ENCODE measurements at regions not wholly inside any gene's neighbourhood (a gene's known extent, or its start where the extent isn't known, plus 50 kb on each side); places are given as distances from the start of the nearest gene placed in this dataset.
"Not testable (repeated sequence)": the region's sequence is repeated elsewhere in the genome, so short reads cannot be mapped to it uniquely, and the experiment has no call there.

DNA sequence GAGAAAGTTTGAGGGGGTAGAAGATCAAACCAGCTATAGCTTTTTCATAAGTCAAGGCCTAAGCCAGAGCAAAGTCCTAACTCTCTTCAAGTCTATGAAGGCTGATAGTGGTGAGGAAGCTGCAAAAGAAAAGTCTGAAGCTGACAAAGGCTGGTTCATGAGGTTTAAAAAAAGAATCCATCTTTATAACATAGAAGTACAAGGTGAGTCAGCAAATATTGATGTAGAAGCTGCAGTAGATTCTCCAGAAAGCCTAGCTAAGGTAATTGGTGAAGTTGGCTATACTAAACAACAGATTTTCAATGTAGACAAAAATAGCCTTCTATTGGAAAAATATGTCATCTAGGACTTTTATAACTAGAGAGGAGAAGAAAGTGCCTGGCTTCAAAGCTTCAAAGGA, 141.4 kb upstream of the ZNF521 start:
- Mint-ChIP-seq H3K9me3 (ENCODE audit: unreplicated experiment) (no peaks in the 10 kb centered on the region), H3K27me3 (ENCODE audit: unreplicated experiment) (no peaks in the 10 kb centered on the region), H3K27ac (ENCODE audit: unreplicated experiment) (no peak overlapping the region), H3K4me3 (ENCODE audit: unreplicated experiment) (no peak overlapping the region), H3K36me3 (ENCODE audit: low read depth, unreplicated experiment) (no peaks in the 10 kb centered on the region), H3K4me1 (ENCODE audit: unreplicated experiment) (peaks cover 5% of the 10 kb centered on the region)
- DNase-seq (ENCODE audit: low spot score): no peak
- TF ChIP-seq, protein P1, sequence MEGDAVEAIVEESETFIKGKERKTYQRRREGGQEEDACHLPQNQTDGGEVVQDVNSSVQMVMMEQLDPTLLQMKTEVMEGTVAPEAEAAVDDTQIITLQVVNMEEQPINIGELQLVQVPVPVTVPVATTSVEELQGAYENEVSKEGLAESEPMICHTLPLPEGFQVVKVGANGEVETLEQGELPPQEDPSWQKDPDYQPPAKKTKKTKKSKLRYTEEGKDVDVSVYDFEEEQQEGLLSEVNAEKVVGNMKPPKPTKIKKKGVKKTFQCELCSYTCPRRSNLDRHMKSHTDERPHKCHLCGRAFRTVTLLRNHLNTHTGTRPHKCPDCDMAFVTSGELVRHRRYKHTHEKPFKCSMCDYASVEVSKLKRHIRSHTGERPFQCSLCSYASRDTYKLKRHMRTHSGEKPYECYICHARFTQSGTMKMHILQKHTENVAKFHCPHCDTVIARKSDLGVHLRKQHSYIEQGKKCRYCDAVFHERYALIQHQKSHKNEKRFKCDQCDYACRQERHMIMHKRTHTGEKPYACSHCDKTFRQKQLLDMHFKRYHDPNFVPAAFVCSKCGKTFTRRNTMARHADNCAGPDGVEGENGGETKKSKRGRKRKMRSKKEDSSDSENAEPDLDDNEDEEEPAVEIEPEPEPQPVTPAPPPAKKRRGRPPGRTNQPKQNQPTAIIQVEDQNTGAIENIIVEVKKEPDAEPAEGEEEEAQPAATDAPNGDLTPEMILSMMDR (IDR thresholded peaks at IDR 0.05; ENCODE audit: unreplicated experiment): no peak

DNA sequence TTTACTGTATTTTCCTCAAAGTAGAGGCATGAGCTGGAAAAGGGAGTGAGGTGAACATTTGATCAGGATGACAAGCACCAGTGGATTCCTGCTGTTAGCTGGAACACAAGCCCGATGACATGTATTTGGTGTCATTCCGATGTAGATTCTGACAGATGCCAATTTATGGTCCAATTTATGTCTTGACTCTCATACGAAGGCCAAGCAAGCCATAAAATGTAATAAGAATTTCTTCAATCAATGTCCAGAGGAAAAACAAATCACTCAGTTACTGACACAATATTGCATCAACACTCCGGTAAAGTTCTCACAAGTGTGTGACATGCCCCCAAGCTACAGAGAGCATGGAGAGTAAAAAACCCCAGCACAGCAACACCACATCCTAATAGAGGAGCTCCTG, 138.3 kb upstream of the ZNF521 start:
- Mint-ChIP-seq H3K36me3 (ENCODE audit: low read depth, unreplicated experiment) (no peaks in the 10 kb centered on the region), H3K9me3 (ENCODE audit: unreplicated experiment) (no peaks in the 10 kb centered on the region), H3K27ac (ENCODE audit: unreplicated experiment) (no peak overlapping the region), H3K4me1 (ENCODE audit: unreplicated experiment) (no peaks in the 10 kb centered on the region), H3K4me3 (ENCODE audit: unreplicated experiment) (no peak overlapping the region), H3K27me3 (ENCODE audit: unreplicated experiment) (peaks cover 1% of the 10 kb centered on the region)
- no peak for DNase-seq (ENCODE audit: low spot score)
- TF ChIP-seq, protein P1 (IDR thresholded peaks at IDR 0.05; ENCODE audit: unreplicated experiment): no peak

DNA sequence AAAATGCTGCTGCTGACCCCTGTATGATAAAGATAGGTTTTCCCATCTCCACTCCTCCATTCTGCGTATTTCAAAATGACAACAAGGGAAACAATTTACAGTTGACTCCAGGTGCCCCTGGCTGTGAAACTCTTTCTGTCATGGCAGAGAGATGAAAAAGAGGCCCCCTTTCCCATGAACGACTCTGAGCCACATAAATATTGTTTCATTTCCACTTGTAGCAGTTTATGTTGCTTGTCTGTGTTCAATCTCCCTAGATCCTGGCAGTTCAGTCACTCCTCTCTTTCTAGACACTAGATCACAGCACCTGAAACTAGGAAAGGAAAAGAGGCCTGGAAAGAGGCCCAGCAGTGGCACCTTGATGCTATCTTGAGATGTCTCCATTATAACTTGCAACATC, 121.0 kb upstream of the ZNF521 start:
- Mint-ChIP-seq H3K4me1 (ENCODE audit: unreplicated experiment) (no peaks in the 10 kb centered on the region), H3K4me3 (ENCODE audit: unreplicated experiment) (no peak overlapping the region), H3K36me3 (ENCODE audit: low read depth, unreplicated experiment) (no peaks in the 10 kb centered on the region), H3K27ac (ENCODE audit: unreplicated experiment) (no peak overlapping the region), H3K27me3 (ENCODE audit: unreplicated experiment) (no peaks in the 10 kb centered on the region), H3K9me3 (ENCODE audit: unreplicated experiment) (no peaks in the 10 kb centered on the region)
- no peak for DNase-seq (ENCODE audit: low spot score)
- TF ChIP-seq, protein P1 (IDR thresholded peaks at IDR 0.05; ENCODE audit: unreplicated experiment): no peak

DNA sequence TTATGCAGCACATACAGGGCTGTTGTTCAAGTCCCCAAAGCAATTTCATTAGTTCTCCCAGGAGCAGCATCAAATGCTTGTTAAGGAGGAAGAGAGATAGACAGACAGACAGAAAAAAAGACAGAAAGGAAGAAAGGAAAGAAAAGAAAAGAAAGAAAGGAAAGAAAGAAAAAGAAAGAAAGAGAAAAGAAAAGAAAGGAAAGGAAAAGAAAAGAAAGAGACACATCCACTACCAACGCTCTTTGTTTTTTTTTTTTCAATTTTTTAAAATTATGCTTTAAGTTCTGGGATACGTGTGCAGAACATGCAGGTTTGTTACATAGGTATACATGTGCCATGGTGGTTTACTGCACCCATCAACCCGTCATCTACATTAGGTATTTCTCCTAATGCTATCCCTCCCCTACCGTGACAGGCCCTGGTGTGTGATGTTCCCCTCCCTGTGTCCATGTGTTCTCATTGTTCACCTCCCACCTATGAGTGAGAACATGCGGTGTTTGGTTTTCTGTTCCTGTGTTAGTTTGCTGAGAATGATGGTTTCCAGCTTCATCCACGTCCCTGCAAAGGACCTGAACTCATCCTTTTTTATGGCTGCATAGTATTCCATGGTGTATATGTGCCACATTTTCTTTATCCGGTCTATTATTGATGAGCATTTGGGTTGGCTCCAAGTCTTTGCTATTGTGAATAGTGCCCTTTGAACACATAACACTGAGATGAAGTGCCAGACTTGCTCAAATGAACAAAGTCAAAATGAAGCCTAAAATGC, 119.0 kb upstream of the ZNF521 start:
- H3K4me3 Mint-ChIP-seq (ENCODE audit: unreplicated experiment); H3K27ac Mint-ChIP-seq (ENCODE audit: unreplicated experiment); H3K36me3 Mint-ChIP-seq (ENCODE audit: low read depth, unreplicated experiment); H3K27me3 Mint-ChIP-seq (ENCODE audit: unreplicated experiment); DNase-seq (ENCODE audit: low spot score); H3K9me3 Mint-ChIP-seq (ENCODE audit: unreplicated experiment); H3K4me1 Mint-ChIP-seq (ENCODE audit: unreplicated experiment): not testable (repeated sequence)

DNA sequence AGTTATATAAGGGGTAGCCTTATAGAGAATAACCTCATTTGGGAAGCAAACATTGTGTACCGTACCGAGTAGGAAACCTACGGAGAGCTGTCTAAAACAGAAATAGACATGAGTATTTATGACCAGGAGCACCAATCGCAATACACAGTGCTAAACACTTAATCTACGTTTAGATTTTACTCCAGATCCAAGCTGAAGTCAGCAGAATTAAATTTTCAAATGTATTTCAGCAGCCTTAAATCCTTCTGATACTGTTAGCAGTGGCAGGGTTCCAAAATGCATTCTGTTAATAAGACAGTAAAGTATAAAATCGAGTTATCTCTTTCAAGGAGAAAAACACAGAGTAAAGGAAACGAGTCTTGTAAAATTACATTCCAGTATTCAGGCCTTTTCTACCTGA, 118.1 kb upstream of the ZNF521 start:
- no peak overlapping the region for H3K4me3 Mint-ChIP-seq (ENCODE audit: unreplicated experiment)
- TF ChIP-seq, protein P1 (IDR thresholded peaks at IDR 0.05; ENCODE audit: unreplicated experiment): no peak
- H3K27ac Mint-ChIP-seq (ENCODE audit: unreplicated experiment): no peak overlapping the region
- H3K4me1 Mint-ChIP-seq (ENCODE audit: unreplicated experiment): peaks cover 7% of the 10 kb centered on the region
- H3K9me3 Mint-ChIP-seq (ENCODE audit: unreplicated experiment): no peaks in the 10 kb centered on the region
- DNase-seq (ENCODE audit: low spot score): no peak
- H3K27me3 Mint-ChIP-seq (ENCODE audit: unreplicated experiment): no peaks in the 10 kb centered on the region
- H3K36me3 Mint-ChIP-seq (ENCODE audit: low read depth, unreplicated experiment): no peaks in the 10 kb centered on the region
